Retinal pigment epithelial cell (primary cell): ENCODE measurements at regions not wholly inside any gene's neighbourhood (a gene's known extent, or its start where the extent isn't known, plus 50 kb on each side); places are given as distances from the start of the nearest gene placed in this dataset.

Source experiments
- DNase-seq: peaks from one replicate; pipeline ENCODE4 v3.0.0-alpha.2; 2010; ENCODE audit warnings: low read depth
- H3K4me3 ChIP-seq: 2 replicates; pipeline ENCODE4 v1.5.1; 2011; ENCODE audit warnings: mild to moderate bottlenecking, low read length, control low read depth, moderate library complexity
- CTCF ChIP-seq: conservative IDR thresholded peaks from 2 replicates; pipeline ENCODE4 v1.5.1; 2011; ENCODE audit warnings: low read depth, low read length, control low read depth, inconsistent platforms

DNA sequence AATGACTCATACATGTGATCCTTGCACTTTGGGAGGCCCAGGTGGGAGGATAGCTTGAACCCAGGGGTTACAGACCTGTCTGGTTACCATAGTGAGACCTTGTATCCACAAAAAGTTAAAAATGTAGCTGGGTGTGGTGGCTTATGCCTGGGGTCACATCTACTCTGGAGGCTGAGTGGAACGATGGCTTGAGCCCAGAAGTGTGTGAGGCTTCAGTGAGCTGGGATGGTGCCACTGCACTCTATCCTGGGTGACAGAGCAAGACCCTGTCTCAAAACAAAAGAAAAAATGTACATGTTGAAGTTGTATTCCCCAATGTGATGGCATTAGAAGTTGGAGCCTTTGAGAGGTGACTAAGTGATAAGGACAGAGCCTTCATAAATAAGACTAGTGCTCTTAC is 409.4 kb upstream of the PABPC4L start:
- TF ChIP-seq CTCF: no peak
- H3K4me3 ChIP-seq: no peak overlapping the region
- no peak for DNase-seq

GRCh38 chr4:134610172-134610571 is 408.6 kb upstream of the PABPC4L start:
- DNase-seq: no peak
- TF ChIP-seq CTCF: no peak
- no peak overlapping the region for H3K4me3 ChIP-seq

GRCh38 chr4:134601706-134602105 is 400.1 kb upstream of the PABPC4L start:
- no peak for DNase-seq
- H3K4me3 ChIP-seq: no peak overlapping the region
- TF ChIP-seq CTCF: no peak

DNA sequence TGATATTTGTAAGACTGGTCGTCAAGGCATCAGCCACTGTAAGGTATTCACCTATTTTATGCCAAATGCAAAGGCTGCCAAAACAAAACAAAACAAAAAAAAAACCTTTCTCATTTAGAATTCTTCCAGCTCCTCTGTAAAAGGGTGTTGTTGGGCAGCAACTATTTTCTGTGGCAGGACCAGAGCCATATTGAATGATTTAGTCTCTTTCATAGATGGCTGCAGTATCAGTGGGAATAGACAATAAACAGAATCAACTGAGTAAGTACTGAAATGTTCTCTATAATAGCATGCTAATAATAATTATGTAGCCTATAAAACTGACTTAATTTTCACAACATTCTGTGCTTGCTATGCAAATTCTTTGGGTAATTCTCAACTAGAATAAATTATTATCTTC is 389.7 kb upstream of the PABPC4L start:
- TF ChIP-seq CTCF: no peak
- DNase-seq: no peak
- H3K4me3 ChIP-seq: no peak overlapping the region

- TF ChIP-seq CTCF: no peak
- no peak for DNase-seq
- H3K4me3 ChIP-seq: no peak overlapping the region
Measured at GRCh38 chr4:134585972-134586371, 384.4 kb upstream of the PABPC4L start.

DNA sequence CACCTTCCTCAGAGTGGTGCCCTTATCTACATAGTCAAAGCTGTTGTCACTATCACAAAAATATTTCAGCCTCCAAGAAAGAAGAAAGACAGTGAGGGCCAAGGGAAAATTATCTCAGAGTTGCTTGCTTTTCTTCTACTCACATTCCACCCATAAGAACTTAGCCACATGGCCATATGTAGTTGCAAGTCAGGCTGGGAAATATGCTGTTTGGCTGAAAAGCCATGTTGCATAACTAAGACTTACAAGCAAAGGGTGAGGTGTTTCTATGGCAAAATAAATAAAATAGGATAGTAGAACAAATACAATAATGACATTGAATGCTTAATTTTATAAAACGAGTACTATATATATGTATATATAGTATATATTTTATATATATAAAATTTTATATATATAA is 365.9 kb upstream of the PABPC4L start:
- TF ChIP-seq CTCF: no peak
- no peak overlapping the region for H3K4me3 ChIP-seq
- DNase-seq: no peak

DNA sequence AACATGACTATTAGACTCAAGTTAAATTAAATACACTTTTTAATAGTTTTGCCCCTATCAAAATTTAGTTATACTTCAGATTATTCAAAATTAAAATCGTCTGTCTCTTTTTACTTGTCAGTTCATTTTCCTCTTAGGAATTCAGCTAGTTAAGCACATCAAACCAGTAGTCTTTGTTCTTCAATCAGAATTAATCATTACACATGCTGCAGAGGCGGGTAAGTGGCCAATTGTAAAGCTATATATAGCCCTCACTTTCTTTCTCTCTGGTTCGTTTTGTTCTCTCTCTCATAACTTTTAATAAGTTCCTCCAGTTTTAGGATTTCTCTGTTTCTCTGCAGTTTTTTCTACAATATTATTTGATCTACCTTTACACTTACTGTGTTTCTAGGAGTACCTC is 359.1 kb upstream of the PABPC4L start:
- no peak for DNase-seq
- no peak for TF ChIP-seq CTCF
- H3K4me3 ChIP-seq: no peak overlapping the region
